ENCODE measurements at regions not wholly inside any gene's neighbourhood (a gene's known extent, or its start where the extent isn't known, plus 50 kb on each side); places are given as distances from the start of the nearest gene placed in this dataset.
"Not testable (repeated sequence)": the region's sequence is repeated elsewhere in the genome, so short reads cannot be mapped to it uniquely, and the experiment has no call there.

DNA sequence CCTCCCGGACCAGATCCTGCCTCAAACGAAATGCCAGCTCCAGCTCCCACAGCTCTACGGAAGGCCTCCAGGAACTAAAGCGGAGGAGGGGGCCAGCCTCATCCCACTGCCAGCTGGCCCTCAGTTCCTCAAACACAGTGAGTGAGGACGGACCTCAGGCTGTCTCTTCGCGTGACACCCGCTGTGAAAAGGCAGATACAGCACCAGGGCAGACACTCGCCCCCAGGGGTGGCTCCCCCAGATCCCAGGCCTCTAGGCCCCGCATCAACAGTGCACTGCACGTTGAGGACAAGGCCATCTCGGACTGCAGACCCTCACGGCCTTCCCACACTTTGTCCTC is 149.9 kb upstream of the C1QTNF3 start:
- TF ChIP-seq, protein P1, sequence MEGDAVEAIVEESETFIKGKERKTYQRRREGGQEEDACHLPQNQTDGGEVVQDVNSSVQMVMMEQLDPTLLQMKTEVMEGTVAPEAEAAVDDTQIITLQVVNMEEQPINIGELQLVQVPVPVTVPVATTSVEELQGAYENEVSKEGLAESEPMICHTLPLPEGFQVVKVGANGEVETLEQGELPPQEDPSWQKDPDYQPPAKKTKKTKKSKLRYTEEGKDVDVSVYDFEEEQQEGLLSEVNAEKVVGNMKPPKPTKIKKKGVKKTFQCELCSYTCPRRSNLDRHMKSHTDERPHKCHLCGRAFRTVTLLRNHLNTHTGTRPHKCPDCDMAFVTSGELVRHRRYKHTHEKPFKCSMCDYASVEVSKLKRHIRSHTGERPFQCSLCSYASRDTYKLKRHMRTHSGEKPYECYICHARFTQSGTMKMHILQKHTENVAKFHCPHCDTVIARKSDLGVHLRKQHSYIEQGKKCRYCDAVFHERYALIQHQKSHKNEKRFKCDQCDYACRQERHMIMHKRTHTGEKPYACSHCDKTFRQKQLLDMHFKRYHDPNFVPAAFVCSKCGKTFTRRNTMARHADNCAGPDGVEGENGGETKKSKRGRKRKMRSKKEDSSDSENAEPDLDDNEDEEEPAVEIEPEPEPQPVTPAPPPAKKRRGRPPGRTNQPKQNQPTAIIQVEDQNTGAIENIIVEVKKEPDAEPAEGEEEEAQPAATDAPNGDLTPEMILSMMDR (IDR thresholded peaks at IDR 0.05; ENCODE audit: low read length), result not testable (repeated sequence)
- TF ChIP-seq EZH2 (IDR thresholded peaks at IDR 0.05; ENCODE audit: borderline replicate concordance, low read length), result not testable (repeated sequence)

Measured in OCI-LY1 (cell line).